Common myeloid progenitor, CD34-positive (primary cell): ENCODE measurements at regions not wholly inside any gene's neighbourhood (a gene's known extent, or its start where the extent isn't known, plus 50 kb on each side); places are given as distances from the start of the nearest gene placed in this dataset.

Experiments used
- CTCF ChIA-PET: fragments of 350-600 bp; sonication (Branson Sonifier 250); formaldehyde crosslinking; loops from one replicate; lab custom pipeline; 2021; ENCODE audit warnings: antibody characterized with exemption; lab: Charles Lee
- POLR2A ChIA-PET: fragments of 350-600 bp; sonication (Branson Sonifier 250); formaldehyde crosslinking; loops from one replicate; lab custom pipeline; 2021; ENCODE audit warnings: antibody characterized with exemption; lab: Charles Lee
- DNase-seq, 3 donors: peaks; one replicate each; pipeline versions ENCODE4 v3.0.0 to v3.0.0-alpha.2; 2013
- H3K27ac ChIP-seq, 2 experiments: 1 replicate in 1 of 2; 2 replicates in 1 of 2; pipeline ENCODE4 v1.7.0; 2013; ENCODE audit warnings: inconsistent platforms in 2 of 2, low read length in 2 of 2, mild to moderate bottlenecking in 2 of 2, low read depth in 1 of 2, moderate library complexity in 1 of 2; ENCODE audit not compliant: severe bottlenecking in 2 of 2, insufficient read depth in 1 of 2, poor library complexity in 1 of 2
- H3K27me3 ChIP-seq, 5 experiments: replicated peaks in 2 of 5; 1 replicate in 3 of 5; 2 replicates in 2 of 5; pipeline versions ENCODE4 v1.6.1 to v1.7.0; 2013; ENCODE audit warnings: low read length in 4 of 5, mild to moderate bottlenecking in 2 of 5, moderate library complexity in 2 of 5, inconsistent platforms in 1 of 5; ENCODE audit not compliant: insufficient read depth in 5 of 5, control insufficient read depth in 4 of 5
- H3K36me3 ChIP-seq, 4 experiments: 1 replicate in 2 of 4; 2 replicates in 2 of 4; pipeline versions ENCODE4 v1.6.1 to v1.7.0; 2013; ENCODE audit warnings: low read length in 3 of 4, control low read depth in 1 of 4, mild to moderate bottlenecking in 1 of 4; ENCODE audit not compliant: control insufficient read depth in 4 of 4, insufficient read depth in 4 of 4
- H3K4me1 ChIP-seq, 4 experiments: 1 replicate in 3 of 4; 2 replicates in 1 of 4; pipeline versions ENCODE4 v1.6.1 to v1.7.1; 2013; ENCODE audit warnings: low read length in 3 of 4, mild to moderate bottlenecking in 3 of 4, control low read depth in 1 of 4, inconsistent platforms in 1 of 4, moderate library complexity in 1 of 4; ENCODE audit not compliant: control insufficient read depth in 4 of 4, insufficient read depth in 4 of 4; ENCODE audit errors: control extremely low read depth in 1 of 4
- H3K4me3 ChIP-seq, 7 experiments: 1 replicate in 4 of 7; 2 replicates in 3 of 7; pipeline versions ENCODE4 v1.5.1 to v1.7.0; 2013; ENCODE audit warnings: mild to moderate bottlenecking in 7 of 7, low read length in 6 of 7, moderate library complexity in 6 of 7, inconsistent platforms in 2 of 7, low read depth in 2 of 7, control low read depth in 1 of 7; ENCODE audit not compliant: insufficient read depth in 4 of 7, control insufficient read depth in 1 of 7; ENCODE audit errors: extremely low read depth in 1 of 7
- H3K9me3 ChIP-seq, 5 experiments: 1 replicate in 4 of 5; 2 replicates in 1 of 5; pipeline versions ENCODE4 v1.6.1 to v1.7.1; 2013; ENCODE audit warnings: low read length in 4 of 5, mild to moderate bottlenecking in 2 of 5, inconsistent platforms in 1 of 5, low read depth in 1 of 5, moderate library complexity in 1 of 5; ENCODE audit not compliant: control insufficient read depth in 4 of 5, insufficient read depth in 2 of 5; ENCODE audit errors: control extremely low read depth in 1 of 5
- WGBS: methylation state at CpG from one replicate; pipeline ENCODE4 v1.1.5; 2013; ENCODE audit not compliant: insufficient coverage; 5-methylcytosine and 5-hydroxymethylcytosine counted together

GRCh38 chr1:115413621-115414020 is 75.6 kb upstream of the NGF start:
- Histone ChIP-seq H3K27ac (no peak overlapping the region), H3K9me3 (peaks cover 0 to 3% (median 2%) of the 10 kb centered on the region in 5 experiments), H3K4me1 (no peaks in the 10 kb centered on the region), H3K27me3 (no peaks in the 10 kb centered on the region), H3K36me3 (no peaks in the 10 kb centered on the region), H3K4me3 (no peak overlapping the region)
- no peak for DNase-seq
- WGBS = 100% methylated on average over 1 of the region's 3 CpGs
- POLR2A ChIA-PET = no interaction called here
- CTCF ChIA-PET = no interaction called here

DNA sequence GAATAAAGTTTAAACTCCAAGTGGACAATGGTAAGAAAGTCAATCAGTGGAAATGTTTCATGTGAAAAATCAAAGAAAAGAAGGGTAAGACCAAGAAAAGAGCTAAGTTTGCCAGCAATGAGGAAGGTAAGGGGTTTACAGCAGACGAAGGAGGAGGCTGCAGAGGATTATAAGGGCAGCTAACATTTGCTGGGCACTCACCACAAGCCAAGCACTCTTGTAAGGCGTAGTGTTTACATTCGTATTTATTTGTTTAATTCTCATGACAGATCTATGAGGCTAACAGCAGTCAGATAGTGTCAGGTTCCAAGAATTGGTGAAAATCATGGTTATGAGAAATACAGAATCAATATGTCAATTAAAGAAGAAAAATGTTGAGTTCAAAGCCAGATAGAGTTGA is 75.2 kb upstream of the NGF start:
- H3K4me1 ChIP-seq = no peaks in the 10 kb centered on the region
- peaks cover 0 to 3% (median 2%) of the 10 kb centered on the region in 5 experiments for H3K9me3 ChIP-seq
- DNase-seq = no peak
- no peaks in the 10 kb centered on the region for H3K27me3 ChIP-seq
- ChIA-PET CTCF (no interaction called here), POLR2A (no interaction called here)
- H3K27ac ChIP-seq = no peak overlapping the region
- WGBS = 97% methylated on average over 3 of the region's 3 CpGs
- H3K36me3 ChIP-seq = no peaks in the 10 kb centered on the region
- no peak overlapping the region for H3K4me3 ChIP-seq

DNA sequence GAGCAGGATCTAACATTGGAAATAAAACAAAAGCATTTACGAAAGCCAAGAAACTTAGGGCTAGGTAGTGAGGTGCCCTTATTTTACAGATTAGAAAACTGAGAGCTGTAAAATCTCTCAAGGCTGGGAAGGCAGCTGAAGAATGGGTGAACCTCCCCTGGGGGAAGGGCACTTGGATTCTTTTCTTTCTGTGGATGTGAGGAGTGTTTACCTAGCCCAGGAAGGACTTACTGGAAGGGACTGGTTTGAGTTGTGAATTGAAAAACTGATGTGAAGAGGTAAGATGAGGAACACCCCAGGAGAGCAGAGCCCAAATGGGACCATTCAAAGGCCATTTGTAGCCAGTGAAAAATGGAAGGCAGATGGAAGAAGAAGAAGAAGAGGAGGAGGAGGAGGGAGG is 74.7 kb upstream of the NGF start:
- H3K4me1 ChIP-seq = no peaks in the 10 kb centered on the region
- H3K9me3 ChIP-seq = peaks cover 0 to 3% (median 2%) of the 10 kb centered on the region in 5 experiments
- POLR2A ChIA-PET = no interaction called here
- no peaks in the 10 kb centered on the region for H3K36me3 ChIP-seq
- no peak overlapping the region for H3K27ac ChIP-seq
- DNase-seq = no peak
- WGBS = 100% methylated on average over 1 of the region's 1 CpG
- no peak overlapping the region for H3K4me3 ChIP-seq
- CTCF ChIA-PET = no interaction called here
- H3K27me3 ChIP-seq = no peaks in the 10 kb centered on the region

DNA sequence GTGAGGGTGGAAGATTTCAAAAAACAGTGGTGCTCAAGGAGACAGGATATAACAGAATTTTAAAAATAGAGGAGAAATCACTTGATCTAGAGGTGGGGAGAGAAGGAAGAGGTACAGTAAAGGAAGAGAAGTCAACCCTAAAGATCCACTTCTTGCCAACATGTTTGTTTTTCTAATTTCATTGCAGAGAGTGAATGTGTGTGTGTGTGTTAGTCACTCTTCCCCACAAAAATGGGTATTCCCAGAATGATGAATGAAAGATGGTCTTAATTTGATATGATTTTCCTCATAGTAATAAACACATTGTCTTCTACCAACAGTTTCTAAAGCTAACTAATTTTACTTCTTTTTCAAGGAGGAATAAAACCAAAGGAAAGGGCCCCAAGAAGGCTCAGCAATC is 74.2 kb upstream of the NGF start:
- H3K4me1 ChIP-seq = no peaks in the 10 kb centered on the region
- no peak overlapping the region for H3K27ac ChIP-seq
- H3K27me3 ChIP-seq = no peaks in the 10 kb centered on the region
- no peak overlapping the region for H3K4me3 ChIP-seq
- CTCF ChIA-PET = no interaction called here
- DNase-seq = no peak
- no peaks in the 10 kb centered on the region for H3K36me3 ChIP-seq
- H3K9me3 ChIP-seq = peaks cover 0 to 3% (median 2%) of the 10 kb centered on the region in 5 experiments
- POLR2A ChIA-PET = no interaction called here

DNA sequence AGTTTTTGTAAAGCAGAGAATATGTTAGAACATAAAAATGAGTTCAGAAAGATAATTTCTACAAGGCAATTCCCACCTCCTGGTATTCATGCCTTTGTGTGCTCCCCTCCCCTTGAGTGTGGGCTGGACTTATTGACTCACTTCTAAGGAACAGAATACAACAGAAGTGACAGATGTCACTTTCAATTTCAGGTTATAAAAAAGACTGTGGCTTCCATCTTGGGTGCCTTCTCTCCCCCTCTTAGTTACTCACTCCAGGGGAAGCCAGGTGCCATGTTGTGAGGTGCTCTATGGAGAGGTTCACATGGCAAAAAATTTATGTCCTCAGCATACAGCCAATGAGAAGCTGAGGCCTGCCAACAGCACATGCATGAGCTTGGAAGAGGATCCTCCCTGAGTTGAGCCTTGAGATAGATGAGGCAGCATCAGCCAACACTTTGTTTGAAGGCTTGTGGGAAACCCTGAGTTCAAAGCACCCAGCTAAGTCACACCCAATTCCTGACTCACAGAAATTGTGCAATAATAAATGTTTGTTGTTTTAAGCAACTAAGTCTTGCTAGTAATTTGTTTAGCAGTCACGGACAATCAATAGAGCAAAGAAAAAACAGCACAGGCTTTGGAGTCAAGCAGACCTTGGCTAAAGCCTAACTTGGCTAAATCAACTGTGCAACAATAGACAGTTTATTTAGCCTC is 73.5 kb upstream of the NGF start:
- 100% methylated on average over 1 of the region's 1 CpG for WGBS
- CTCF ChIA-PET = no interaction called here

DNA sequence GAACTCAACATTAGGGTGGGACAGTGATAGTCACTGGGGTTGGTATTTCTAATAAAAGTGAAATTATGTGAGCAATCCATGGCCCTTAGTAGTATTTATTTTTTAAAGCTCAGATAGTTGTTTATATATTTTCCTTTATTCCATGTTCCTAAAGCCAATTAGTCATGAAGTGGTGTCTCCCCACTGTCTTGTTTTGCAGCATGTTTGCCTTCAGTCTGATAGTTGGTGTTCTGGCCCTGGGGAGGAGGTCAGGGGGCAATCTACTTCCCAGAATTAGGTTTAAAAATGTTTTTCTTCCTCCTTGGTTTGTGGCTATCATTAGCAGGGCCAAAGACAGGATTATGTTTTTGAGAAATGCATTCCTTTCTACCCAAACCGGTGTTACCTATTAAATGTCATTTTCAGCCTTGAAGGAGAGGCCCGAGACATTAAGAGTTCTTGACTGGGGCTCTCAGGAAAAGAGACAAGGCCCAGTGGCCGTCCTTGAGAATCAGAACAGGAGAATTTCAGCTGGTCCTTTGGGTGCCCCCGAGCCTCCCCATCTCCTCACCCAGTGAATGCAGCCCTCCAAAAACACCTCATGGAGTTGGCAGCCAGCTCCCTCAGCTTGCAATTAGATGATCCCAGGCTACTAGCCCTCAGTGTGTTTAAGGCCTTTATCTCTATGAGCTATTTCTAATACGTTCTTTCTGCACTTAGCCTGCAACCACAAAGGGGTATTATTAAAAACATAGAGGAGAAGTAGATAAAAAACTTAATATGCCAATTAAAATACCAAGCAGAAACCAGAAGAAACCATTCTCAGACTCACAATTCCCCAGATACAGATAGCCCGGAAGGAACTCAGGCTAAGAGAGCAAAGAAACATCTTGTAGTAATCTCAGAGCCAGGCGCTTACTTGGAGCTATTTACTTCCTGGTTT is 71.3 kb upstream of the NGF start:
- Histone ChIP-seq H3K36me3 (no peaks in the 10 kb centered on the region), H3K27me3 (no peaks in the 10 kb centered on the region), H3K4me3 (no peak overlapping the region), H3K9me3 (peaks cover 0 to 8% (median 0%) of the 10 kb centered on the region in 5 experiments), H3K27ac (no peak overlapping the region), H3K4me1 (no peaks in the 10 kb centered on the region)
- POLR2A ChIA-PET = no interaction called here
- no peak for DNase-seq
- CTCF ChIA-PET = no interaction called here
- WGBS = 100% methylated on average over 4 of the region's 7 CpGs

More for the DNA sequence above, 73.5 kb upstream of the NGF start:
- Histone ChIP-seq H3K4me3 (no peak overlapping the region), H3K27me3 (no peaks in the 10 kb centered on the region), H3K4me1 (no peaks in the 10 kb centered on the region), H3K9me3 (peaks cover 0 to 3% (median 3%) of the 10 kb centered on the region in 5 experiments), H3K36me3 (no peaks in the 10 kb centered on the region), H3K27ac (no peak overlapping the region)
- no peak for DNase-seq
- POLR2A ChIA-PET = no interaction called here

DNA sequence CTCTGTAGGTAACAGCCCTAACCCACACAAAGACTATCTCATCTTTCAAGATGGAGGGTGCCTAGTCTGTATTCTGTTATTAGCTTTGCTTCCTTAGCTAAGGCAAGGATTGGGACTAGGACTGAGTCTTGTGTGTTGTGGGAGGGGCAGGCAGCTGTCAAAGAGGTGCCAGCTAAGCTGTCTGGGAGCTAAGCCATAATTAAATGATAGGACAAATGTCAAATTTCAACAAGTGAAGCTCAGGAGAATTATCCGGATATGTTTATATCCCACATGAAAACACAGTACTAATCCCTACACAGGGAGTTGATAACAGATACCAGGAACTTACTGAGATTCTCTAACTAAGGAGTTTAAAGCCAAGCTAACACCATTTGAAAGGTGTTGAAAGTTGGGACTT is 70.5 kb upstream of the NGF start:
- no peak overlapping the region for H3K4me3 ChIP-seq
- DNase-seq = no peak
- peaks cover 0 to 8% (median 0%) of the 10 kb centered on the region in 5 experiments for H3K9me3 ChIP-seq
- H3K36me3 ChIP-seq = no peaks in the 10 kb centered on the region
- no peak overlapping the region for H3K27ac ChIP-seq
- CTCF ChIA-PET = no interaction called here
- no peaks in the 10 kb centered on the region for H3K27me3 ChIP-seq
- POLR2A ChIA-PET = no interaction called here
- no CpG with 5 or more reads among the region's 1 CpG for WGBS
- no peaks in the 10 kb centered on the region for H3K4me1 ChIP-seq
